ENCODE measurements at regions not wholly inside any gene's neighbourhood (a gene's known extent, or its start where the extent isn't known, plus 50 kb on each side); places are given as distances from the start of the nearest gene placed in this dataset.
"Not testable (repeated sequence)": the region's sequence is repeated elsewhere in the genome, so short reads cannot be mapped to it uniquely, and the experiment has no call there.

DNA sequence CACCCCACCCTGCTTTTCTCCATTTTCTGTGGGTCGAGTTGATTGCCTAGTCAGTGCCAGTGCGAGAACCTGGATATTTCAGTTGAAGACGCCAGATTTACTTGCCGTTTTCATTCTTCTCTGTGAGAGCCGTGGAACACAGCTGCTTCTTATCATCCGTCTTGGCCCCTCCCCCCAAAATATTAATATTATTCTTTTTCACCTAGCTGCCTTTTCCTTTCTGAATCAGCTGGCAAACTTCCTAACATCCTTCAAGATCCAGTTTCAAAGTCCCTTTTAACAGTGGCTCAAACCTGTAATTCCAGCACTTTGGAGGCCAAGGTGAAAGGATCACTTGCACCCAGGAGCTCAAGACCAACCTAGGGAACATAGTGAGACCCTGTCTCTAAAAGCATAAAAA, 117.1 kb upstream of the RASA1 start:
- DNase-seq = no peak

DNA sequence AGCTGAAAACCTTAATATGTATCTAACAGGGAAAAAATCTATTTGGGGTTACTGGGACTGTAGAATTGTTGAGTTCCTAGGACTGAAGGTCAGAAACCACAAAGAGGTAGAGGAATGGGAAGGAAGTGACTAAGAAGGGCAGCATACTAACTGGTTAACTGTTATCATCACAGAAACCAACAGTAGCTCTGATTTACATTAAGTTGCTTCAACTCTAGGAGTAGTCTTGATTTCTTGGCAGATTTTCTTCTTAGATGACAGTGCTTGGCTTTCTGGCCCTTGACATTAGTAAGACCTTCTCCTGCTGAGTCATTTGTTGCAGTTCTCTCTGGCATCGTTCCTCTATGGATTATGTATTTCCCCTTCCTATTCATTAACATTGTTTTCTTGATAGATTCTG, 116.1 kb upstream of the RASA1 start:
- no peak for DNase-seq

DNA sequence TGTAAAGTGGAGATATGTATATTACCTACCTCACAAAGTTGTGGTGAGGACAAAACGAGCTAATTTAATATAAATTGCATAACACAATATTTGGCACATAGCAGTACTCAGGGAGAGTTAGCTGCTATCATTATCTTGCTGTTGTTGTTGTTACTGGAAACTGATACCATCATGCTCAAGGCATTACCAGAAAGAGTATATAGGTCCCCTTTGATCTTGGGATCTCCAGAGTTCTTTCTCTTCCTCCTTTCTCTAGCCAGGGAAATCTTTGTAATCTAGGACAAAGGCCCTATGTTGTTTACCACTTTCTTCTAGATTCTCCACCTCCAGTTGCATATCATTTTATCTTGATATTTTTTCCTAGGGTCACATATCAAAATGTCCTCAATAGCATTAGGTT, 114.8 kb upstream of the RASA1 start:
- DNase-seq = no peak

DNA sequence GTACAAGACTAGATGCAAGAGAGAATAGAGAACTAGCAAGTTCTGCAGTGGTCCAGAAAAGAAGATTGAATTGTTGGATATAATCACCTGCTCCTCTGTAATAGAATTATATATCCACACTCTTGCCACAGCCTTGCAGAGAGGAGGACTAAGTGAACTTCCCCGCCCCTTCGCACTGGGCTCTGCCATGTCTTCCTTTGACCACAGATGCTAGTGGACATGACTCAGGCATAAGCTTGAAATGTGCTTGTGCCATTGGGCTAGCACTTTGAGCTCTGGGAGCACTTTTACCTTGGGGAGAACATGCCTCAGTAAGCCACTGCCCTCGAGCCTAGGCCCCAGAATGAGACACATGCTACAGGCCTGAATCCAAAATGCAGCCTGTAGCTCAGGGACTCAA, 113.5 kb upstream of the RASA1 start:
- no peak for DNase-seq

DNA sequence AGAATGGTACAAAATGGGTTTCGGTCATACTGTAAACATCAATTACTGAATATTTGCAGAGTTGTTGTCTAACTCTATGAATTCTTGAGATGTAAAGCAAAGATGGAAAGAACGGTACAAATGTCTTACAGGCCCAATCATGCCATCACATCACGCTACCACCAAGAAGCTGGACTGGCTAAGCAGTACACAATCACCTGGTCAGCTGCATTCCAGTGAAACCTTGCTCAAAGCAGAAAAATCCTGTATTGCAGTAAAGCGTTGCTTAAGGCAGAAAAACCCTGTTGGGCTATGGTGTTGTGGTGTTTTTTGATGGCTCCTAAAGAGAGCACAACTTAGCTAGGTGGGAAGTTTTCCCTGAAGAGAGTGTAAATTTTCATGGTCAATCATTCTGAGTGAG, 112.6 kb upstream of the RASA1 start:
- no peak for DNase-seq

DNA sequence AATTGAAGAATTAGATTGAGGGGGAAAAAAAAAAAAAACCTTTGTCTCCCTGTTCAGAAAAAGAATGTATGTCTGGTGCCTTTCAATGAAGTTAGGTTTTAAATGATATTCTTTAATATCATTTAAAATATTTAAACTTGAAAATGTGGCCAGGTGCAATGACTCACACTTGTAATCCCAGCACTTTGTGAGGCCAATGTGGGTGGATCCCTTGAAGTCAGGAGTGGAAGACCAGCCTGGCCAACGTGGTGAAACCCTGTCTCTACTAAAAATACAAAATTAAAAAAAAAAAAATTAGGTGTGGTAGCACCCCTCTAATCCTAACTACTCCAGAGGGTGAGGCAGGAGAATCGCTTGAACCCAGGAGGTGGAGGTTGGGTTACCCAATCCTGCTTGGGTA, 111.1 kb upstream of the RASA1 start:
- no peak for DNase-seq

DNA sequence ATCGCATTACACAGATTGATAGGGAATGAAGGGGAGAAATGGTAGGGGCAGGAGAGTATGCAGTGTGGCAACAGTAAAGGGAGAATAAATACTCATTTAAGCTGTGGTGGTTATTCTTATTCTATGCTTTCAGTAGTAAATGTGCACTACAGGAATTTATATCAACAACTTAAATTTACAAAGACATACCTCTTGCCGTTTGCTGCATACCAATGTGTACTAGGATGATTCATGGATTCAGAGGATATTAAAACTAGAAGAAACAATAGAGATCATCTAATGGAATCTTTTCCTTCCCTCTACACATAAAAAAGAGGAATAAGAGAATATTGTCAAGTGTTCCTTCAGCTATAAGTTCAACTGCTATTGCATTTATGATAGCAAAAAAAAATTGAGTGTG, 103.3 kb upstream of the RASA1 start:
- DNase-seq = no peak

DNA sequence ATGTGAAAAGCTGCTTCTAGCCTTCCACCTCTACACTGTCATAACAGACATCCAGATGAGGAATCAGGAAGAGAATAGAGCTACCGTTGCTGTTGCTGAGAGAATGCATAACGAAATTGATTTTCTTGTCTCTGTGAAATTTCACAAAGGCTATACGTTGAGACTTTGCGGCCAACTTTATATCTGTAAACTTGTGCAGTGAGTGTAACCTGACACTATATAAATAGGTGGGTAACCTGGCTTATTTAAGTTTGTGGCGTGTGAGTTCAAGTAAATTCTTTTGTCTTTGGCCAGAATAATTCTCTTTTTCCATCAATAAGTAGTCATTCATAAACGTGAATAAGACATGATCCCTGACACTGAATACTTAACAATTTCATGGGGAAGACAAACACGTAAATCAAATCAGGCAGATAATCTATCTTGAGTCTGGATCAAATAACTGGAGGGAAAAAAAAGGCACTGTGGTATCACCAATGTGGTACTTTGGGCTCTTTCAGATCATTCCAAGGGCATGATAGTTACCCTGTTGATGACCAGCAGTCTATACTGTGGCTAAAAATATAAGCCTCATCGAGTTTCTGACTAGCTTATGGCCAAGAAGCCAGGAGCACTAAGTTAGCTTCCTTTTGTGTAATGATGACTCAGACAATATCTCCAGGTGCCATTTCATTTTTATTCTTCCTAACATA, 98.2 kb upstream of the RASA1 start:
- DNase-seq = no peak

DNA sequence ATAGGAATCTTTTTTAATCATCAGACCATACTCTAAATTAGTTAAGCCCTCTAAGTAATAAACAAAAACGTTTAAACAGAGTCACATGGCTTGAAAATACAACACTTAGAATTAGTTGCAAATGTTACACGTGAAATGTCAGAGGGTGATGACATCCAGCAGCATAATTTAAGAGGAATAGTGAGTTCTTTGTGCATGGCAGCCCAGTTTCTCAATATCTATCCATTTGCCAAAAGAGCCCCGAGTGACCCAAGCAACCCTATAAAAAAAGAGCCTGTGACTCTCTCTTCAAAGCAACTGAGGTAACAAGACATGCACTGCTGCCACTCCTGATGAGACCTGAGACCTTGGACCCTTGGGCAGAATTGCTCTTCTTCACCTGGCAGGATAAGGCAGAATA, 96.9 kb upstream of the RASA1 start:
- DNase-seq = no peak

DNA sequence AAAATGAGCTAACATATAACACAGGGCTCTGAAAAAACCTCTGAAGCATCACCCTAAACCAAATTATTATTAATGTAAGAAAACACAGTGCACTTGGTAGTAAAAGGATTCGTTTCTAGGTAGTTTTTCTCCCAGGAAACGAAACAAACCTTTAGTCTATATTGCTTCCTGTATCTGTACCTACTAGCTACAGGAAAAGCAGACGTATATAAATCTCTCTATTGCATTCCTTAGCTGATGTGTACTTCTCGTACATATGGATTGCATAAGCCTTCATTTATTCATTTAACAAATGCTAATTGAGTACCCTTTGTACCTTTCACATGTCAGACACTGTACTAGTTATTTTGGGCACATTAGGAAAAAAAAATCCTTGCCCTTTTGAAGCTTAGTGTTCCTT, 85.0 kb upstream of the RASA1 start:
- no peak for DNase-seq

DNA sequence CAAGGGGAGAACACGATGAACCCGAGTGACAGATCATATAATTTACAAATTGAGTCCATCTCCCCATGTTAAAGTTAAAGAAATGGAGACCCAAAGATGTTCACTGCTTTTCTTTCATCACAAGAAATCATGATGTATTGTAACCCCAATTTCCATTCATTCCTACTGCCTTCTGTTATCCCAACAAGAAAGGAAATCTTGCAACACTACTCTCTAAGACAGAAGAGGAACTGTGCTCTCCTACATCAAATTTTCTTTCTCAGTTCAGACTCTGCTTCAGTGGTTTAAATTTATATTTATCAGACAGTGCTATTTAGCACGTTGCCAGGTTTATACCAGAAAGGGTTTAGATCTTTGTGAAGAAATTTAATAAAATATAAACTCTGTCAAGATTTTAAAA, 83.8 kb upstream of the RASA1 start:
- no peak for DNase-seq

DNA sequence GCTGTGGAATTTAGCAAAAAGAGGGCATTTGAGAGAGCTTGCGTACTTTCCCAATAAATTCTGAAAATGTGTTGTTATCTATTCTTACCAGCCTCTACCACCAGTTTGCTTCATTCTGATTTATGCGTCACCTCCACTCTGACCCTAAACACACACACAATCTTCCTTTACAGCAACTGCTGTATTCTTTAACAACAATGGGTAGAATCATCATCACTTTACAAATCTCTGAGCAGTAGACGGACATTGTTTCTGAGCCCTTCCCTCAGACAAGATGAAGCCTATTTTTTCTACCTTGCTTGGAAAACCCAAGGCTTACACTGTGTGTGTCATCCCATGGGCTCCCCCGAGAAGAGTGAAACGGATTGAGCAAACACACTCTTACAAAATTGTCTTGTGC, 83.1 kb upstream of the RASA1 start:
- DNase-seq = no peak

DNA sequence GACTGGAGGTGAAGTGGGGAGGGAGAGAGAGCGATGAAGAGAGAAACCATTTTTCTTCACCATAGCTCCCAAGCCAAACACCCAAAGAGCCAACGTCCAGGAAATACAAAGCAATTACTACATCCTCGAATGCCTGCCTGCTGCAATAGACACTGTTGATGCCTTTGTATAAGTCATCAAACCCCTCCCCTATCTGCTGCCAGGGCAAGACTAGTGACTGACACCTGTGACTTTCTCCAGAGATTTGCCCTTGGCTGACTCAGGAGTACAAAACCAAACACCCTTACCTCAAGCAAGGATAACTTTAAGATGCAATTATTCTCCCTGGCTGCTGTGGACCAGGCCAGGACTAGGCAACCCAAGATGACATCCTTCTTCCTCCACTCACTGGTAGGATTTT, 81.8 kb upstream of the RASA1 start:
- DNase-seq = no peak

DNA sequence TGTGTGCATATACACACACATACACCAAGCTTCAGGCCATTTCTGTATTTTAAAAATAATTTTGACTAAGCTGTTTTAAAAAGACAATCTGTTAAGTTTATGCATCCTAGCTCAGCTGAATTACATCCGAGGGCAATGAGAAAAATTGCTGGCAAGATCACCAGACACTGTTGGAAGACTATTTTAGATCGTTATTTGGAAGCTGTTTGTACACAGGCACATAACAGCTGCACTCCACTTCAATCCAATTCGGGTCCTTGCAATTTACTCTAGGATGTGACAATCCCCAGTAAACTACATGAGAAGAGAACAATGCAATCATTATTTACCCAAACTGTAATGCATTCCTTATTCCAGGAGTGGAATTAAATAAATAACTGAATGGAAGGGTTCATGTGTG, 79.3 kb upstream of the RASA1 start:
- no peak for DNase-seq

DNA sequence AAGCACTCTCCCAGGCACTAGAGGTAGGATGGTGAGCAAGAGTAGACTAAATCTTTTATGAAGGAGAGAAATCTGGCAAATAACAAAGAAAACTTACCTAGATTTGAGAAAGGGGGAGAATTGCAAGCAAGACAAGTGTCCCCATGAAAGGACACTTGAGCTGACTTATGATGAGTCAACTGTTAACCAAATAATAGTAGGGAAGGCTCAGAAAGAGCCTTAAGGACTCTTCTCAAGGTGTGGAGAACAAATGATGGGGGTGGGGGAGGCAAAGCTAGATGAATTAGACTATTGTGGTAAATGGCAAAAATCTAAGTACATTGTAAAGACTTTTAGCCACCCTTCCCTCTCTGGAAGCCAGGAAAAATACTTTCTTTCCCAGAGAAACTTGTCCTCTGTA, 77.6 kb upstream of the RASA1 start:
- DNase-seq = no peak

DNA sequence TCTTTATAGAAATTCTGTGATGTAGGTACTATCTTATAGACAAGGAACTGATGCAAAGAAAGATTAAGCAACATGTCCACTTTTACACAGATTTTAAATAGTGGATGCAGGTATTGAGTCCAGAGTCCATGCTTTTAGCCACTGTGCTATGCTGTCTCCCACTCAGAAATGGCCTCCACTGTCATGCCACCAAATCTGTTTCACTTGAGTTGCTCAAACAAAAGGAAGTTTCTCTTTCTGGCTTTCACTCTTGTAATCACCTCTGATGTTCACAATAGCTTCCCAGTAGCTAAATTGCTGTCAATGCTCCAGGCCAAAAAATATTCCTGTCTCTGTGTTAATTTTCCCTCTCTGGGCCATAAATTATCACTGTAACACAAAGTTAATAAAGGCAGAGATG, 77.0 kb upstream of the RASA1 start:
- no peak for DNase-seq

DNA sequence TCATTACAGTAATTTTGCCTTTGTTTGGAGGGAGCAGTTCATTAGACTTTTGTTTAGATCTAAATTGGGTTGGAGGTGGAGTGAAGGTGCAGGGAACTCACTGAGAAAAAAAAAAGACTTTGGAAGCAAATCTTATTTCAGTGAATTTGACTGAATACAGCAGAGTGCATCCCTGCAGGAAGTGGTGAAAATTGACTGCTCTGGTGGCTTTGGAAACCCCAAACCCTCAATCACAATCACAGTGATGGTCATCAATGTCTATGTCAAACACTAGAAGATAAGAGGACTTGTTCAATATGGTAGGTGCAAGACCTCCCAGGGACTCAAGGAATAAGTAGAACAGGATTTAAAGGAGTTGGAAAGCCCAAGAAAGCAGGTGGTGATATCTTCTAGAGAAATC, 76.0 kb upstream of the RASA1 start:
- no peak for DNase-seq

DNA sequence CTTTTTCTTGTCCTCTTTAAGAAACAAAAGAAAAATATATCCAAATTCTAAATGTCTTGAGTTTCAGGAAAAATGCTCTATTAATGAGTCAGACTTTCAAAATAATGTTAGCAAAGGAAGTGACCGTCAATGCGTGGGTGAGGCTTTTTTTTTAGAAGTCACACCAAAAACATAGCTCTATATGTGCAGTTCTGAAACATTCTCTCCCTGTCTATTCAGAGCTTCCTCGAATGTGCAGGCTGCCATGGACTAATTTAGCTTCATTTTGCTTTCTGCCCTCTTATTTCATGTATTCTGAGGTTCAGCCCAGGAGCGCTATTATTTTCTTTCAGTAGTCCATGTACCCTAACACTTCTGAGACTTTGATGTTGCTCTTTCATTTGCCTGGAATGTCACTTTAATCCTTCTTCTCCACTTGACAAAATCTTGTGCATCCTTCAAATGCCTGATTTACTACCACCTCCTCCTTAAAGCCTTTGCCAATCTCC, 72.5 kb upstream of the RASA1 start:
- no peak for DNase-seq

DNA sequence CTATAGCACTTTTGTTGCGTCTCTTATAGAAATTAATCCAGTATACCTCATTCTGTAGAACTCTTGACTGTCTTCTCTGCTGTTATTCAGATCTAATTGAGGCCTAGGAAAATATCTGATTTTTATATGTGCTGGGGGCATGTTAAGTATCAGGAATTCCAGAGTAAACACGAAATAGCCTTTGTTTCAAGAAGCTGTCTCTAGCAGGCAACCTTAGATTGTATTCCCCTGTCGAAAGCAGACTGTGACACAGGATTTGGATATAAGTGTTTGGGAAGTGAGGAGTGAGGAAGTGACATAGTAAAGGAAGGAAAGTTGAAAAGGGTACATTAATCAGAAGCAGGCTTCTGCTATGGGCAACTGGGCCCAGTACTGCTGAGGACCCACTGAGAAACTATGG, 72.1 kb upstream of the RASA1 start:
- no peak for DNase-seq

DNA sequence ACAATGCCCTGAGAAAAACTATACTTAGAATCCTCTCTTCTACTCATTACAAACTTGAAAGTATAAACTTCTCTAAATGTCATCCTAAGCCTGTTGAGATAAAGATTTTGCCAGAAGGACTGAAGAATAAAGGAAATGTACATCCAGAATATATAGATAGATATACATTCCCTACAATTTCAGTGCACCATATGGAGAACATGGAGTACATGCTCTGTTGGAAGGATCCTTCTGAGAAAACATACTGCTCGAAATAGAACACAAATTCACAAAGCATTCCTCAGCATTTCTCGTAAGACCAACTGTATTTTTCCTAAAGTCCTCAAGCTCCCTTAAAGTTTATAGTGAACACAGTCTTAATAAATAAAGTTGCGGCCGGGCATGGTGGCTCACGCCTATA, 69.7 kb upstream of the RASA1 start:
- DNase-seq = no peak

DNA sequence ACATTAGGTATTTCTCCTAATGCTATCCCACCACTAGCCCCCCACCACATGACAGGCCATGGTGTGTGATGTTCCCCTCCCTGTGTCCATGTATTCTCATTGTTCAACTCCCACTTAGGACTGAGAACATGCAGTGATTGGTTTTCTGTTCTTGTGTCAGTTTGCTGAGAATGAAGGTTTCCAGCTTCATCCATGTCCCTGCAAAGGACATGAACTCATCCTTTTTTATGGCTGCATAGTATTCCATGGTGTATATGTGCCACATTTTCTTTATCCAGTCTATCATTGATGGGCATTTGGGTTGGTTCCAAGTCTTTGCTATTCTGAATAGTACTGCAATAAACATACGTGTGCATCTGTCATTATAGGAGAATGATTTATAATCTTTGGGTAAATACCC, 68.4 kb upstream of the RASA1 start:
- DNase-seq = not testable (repeated sequence)

DNA sequence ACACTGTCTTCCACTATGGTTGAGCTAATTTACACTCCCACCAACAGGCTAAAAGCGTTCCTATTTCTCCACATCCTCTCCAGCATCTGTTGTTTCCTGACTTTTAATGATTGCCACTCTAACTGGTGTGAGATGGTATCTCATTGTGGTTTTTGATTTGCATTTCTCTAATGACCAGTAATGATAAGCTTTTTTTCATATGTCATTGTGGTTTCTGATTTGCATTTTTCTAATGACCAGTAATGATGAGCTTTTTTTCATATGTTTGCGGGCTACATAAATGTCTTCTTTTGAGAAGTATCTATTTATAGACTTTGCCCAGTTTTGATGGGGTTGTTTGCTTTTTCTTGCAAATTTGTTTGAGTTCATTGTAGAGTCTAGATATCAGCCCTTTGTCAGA, 68.0 kb upstream of the RASA1 start:
- DNase-seq = not testable (repeated sequence)

DNA sequence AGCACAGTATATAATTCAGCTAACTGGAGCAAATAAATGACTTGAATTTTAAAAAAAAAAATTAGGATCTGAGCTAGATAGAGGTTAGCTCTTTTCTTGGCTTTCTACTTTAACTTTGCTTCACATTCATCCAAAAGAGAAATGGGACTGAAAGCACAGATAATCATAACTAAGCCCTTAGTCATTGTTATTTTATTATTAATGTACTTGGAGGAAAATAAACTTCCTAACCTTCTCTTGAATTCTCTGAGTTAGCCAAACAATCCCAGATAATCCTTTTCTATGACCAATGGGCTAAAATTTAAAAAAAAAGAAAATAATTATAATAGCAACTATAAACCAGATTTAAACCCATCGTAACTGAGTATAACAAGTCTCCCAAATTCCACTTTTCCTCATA, 57.6 kb upstream of the RASA1 start:
- DNase-seq = no peak

DNA sequence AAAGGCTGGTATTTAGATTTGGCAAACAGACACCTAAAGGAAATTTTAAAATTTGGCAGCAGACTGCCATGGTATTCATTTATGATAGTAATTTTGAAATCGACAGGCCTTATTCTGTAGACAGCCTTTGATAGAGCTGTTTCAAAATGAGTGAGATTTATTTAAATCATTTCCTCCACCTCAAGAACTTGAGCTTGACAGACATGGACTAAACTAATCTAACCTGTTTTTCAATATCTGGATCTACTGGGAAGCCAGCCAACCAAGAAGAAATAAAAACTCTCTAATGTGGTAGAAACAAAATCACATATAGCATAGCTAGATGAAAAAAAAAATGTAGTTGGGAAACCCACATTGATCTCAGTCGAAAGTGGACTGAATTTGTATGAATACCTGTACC, 56.9 kb upstream of the RASA1 start:
- DNase-seq = no peak

DNA sequence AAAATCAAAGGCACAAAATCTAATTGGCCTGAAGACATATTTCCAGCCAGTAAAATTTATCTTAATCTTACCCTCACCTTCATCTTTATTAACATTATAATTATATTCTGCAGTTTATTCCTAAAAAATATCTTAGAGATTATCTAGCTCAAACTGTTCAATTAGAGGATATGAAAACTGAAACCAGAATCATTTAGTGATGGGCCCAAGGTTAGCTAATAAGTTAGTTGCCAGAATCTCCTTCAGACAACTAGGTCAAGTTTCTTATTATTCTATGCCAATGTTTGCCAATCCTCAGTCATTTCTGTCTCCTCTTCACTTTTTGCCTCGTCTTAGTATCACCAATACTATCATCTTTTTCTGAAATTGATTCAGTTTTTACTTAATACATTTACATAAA, 56.0 kb upstream of the RASA1 start:
- DNase-seq = no peak

DNA sequence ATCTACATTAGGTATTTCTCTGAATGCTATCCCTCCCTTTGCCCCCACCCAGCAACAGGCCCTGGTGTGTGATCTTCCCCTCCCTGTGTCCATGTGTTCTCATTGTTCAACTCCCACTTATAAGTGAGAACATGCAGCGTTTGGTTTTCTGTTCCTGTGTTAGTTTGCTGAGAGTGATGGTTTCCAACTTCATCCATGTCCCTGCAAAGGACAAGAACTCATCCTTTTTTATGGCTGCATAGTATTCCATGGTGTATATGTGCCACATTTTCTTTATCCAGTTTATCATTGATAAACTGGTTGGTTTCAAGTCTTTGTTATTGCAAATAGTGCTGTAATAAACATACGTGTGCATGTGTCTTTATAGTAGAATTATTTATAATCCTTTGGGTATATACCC, 55.5 kb upstream of the RASA1 start:
- not testable (repeated sequence) for DNase-seq

All from GF-D8 (cell line).